Nephron (organoid): ENCODE measurements at regions not wholly inside any gene's neighbourhood (a gene's known extent, or its start where the extent isn't known, plus 50 kb on each side); places are given as distances from the start of the nearest gene placed in this dataset.

Source experiments
- H3K27ac Mint-ChIP-seq, 3 experiments: 2 replicates each; pipeline ENCODE4 v1.8.0; 2020; ENCODE audit warnings: mixed read lengths in 3 of 3, mild to moderate bottlenecking in 2 of 3, moderate library complexity in 1 of 3
- H3K27me3 Mint-ChIP-seq: 2 replicates; pipeline ENCODE4 v1.8.0; 2021; ENCODE audit warnings: low read depth, mild to moderate bottlenecking, moderate library complexity, mixed read lengths
- H3K36me3 Mint-ChIP-seq: 2 replicates; pipeline ENCODE4 v1.8.0; 2020; ENCODE audit warnings: low read depth, mixed read lengths
- H3K4me1 Mint-ChIP-seq: 2 replicates; pipeline ENCODE4 v1.8.0; 2020; ENCODE audit warnings: mixed read lengths
- H3K4me3 Mint-ChIP-seq, 3 experiments: 2 replicates each; pipeline ENCODE4 v1.8.0; 2020; ENCODE audit warnings: mild to moderate bottlenecking in 3 of 3, mixed read lengths in 3 of 3, moderate library complexity in 2 of 3
- H3K9me3 Mint-ChIP-seq: 2 replicates; pipeline ENCODE4 v1.8.0; 2020; ENCODE audit warnings: mixed read lengths
- CTCF ChIP-seq, 3 experiments: fragments of 200-600 bp; sonication (generic); IDR thresholded peaks; one replicate each; pipeline ENCODE4 v1.5.0; 2021; ENCODE audit warnings: antibody characterized with exemption in 3 of 3; ENCODE audit not compliant: unreplicated experiment in 3 of 3

GRCh38 chr14:98956661-98957060 is 315.3 kb downstream of the BCL11B start:
- no peaks in the 10 kb centered on the region for H3K9me3 Mint-ChIP-seq
- TF ChIP-seq CTCF (IDR thresholded peaks at IDR 0.05; ENCODE audit: unreplicated experiment in 3 of 3), result no peak

DNA sequence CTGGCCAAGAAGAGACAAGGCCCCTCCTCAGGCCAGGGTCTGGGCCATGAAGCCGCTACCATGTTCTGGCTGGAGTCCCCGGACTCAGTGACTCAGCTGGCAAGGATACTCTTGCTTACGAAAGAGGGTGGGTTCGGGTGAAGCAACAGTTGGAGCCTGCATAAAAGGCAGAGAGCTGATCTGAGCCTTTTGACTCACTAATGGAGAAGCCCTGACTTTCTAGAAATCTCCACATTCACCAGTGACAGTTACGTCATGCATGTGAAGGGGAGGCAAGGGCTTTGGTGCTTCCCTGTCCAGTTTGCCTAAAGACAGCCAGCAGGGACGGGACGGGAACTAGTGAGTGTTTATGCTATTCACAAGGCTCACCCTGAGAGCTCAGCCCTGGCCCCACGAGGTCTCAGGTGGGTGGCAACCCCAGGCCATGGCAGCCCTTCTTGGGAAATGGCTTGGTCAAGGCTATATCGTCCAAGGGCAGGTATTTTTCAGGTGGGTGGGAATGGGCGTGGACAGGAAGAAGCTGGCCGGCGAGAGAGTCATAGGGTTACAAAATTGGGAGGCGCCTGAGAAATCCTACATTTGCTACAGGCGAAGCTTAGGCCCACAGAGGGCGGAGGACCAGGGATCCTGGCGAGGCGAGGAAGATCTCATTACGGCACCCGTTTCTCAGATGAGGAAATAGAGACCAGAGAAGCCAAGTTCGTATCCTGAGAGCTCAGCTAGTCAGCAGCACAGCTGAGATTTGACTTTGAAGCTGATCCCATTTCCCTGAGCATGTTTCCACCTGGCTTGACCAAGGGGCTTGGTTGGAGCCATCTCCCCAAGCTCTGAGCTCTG is 314.6 kb downstream of the BCL11B start:
- Mint-ChIP-seq H3K36me3 (no peaks in the 10 kb centered on the region), H3K27me3 (peaks cover 11% of the 10 kb centered on the region), H3K27ac (no peak overlapping the region), H3K9me3 (no peaks in the 10 kb centered on the region), H3K4me1 (peaks cover 14% of the 10 kb centered on the region), H3K4me3 (no peak overlapping the region)
- TF ChIP-seq CTCF (IDR thresholded peaks at IDR 0.05; ENCODE audit: unreplicated experiment in 3 of 3), result no peak

More at GRCh38 chr14:98956661-98957060, 315.3 kb downstream of the BCL11B start:
- Mint-ChIP-seq H3K4me3 (no peak overlapping the region), H3K27me3 (peaks cover 10% of the 10 kb centered on the region), H3K4me1 (peaks cover 14% of the 10 kb centered on the region), H3K36me3 (no peaks in the 10 kb centered on the region), H3K27ac (no peak overlapping the region)

DNA sequence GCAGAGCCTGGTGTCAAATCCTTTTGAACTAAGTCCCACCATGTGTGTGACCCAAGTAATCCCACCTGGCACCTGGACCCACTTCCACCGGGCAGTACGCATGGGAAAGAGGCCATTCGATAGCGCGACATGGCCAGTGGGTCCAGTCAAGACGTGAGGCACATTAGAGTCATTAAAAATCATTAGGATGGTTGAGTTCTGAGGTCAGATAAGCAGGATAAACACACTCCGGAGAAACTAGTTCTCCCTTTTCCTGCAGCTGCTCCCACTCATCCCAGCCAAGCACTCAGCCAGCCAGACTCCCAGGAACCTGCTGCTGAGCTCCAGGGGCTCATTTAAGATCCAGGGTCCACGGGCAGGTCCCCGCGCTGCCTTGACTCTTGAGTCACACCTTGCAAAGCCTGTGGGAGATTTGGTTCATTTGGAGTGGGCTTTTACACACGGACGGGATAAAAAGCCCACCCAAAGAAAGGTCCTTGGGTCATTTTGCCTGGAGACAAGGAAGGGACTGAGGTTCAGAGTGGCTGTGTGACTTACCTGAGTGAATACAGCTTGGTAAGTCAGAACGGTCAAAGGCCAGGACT is 313.9 kb downstream of the BCL11B start:
- no peak for TF ChIP-seq CTCF (IDR thresholded peaks at IDR 0.05; ENCODE audit: unreplicated experiment in 3 of 3)
- no peaks in the 10 kb centered on the region for H3K36me3 Mint-ChIP-seq
- H3K4me3 Mint-ChIP-seq, result no peak overlapping the region
- H3K27ac Mint-ChIP-seq, result peak overlapping the region in 1 of 3 experiments; percentile 29
- no peaks in the 10 kb centered on the region for H3K9me3 Mint-ChIP-seq
- H3K27me3 Mint-ChIP-seq, result peaks cover 14% of the 10 kb centered on the region
- H3K4me1 Mint-ChIP-seq, result peaks cover 14% of the 10 kb centered on the region

DNA sequence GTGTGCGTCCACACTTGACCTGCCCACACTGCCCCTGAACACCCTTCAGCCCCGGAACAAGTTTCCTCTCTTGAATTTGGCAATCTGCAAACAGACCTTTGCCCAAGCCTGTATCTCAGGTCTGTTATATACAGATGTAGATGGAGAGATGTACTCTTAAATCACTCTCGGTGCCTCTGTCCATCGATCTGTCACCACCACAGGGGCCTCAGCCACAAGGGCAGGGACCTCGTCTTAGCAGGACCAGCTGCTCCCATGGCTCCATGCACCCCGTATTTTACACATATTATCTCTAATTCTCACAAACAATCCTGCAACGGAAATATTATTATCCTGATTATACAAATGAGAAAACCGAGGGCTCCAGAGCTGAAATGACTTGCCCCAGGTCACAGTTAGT is 313.4 kb downstream of the BCL11B start:
- Mint-ChIP-seq H3K9me3 (no peaks in the 10 kb centered on the region), H3K36me3 (no peaks in the 10 kb centered on the region), H3K4me1 (peaks cover 14% of the 10 kb centered on the region), H3K4me3 (no peak overlapping the region), H3K27me3 (peaks cover 14% of the 10 kb centered on the region), H3K27ac (peak overlapping the region in 1 of 3 experiments; percentile 29)
- TF ChIP-seq CTCF (IDR thresholded peaks at IDR 0.05; ENCODE audit: unreplicated experiment in 3 of 3), result no peak

DNA sequence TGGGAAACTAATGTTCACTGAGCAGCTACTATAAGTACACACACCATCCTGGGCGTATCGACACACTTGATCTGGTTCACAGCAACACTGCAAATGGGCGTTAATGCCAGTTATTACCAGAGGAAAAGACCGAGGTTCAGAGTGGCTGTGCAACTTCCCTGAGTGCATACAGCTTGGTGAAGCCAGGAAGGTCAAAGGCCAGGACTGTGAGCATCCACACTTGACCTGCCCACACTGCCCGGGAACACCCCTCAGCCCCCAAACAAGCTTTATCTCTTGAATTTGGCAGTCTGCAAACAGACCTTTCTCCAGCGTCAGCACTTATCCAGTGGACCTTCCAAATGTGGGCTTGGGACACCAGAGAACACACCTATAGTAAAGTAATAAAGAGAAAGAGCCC is 312.6 kb downstream of the BCL11B start:
- H3K27ac Mint-ChIP-seq, result no peak overlapping the region
- TF ChIP-seq CTCF (IDR thresholded peaks at IDR 0.05; ENCODE audit: unreplicated experiment in 3 of 3), result no peak
- H3K4me3 Mint-ChIP-seq, result no peak overlapping the region
- H3K27me3 Mint-ChIP-seq, result peaks cover 12% of the 10 kb centered on the region
- no peaks in the 10 kb centered on the region for H3K9me3 Mint-ChIP-seq
- no peaks in the 10 kb centered on the region for H3K36me3 Mint-ChIP-seq
- peaks cover 14% of the 10 kb centered on the region for H3K4me1 Mint-ChIP-seq
